Neuron (in vitro differentiated cells): ENCODE measurements at regions not wholly inside any gene's neighbourhood (a gene's known extent, or its start where the extent isn't known, plus 50 kb on each side); places are given as distances from the start of the nearest gene placed in this dataset.

Source experiments
- H2AFZ ChIP-seq: one replicate; pipeline ENCODE4 v1.6.1; 2013; ENCODE audit warnings: low read depth, mild to moderate bottlenecking, inconsistent platforms, low read length, moderate library complexity
- H3K27me3 ChIP-seq: one replicate; pipeline ENCODE4 v1.6.1; 2013; ENCODE audit warnings: low read length; ENCODE audit not compliant: insufficient read depth
- H3K36me3 ChIP-seq: one replicate; pipeline ENCODE4 v1.6.1; 2013; ENCODE audit warnings: low read length; ENCODE audit not compliant: insufficient read depth
- H3K4me1 ChIP-seq: one replicate; pipeline ENCODE4 v1.6.1; 2013; ENCODE audit warnings: low read length; ENCODE audit not compliant: insufficient read depth
- H3K4me3 ChIP-seq: 2 replicates; pipeline ENCODE4 v1.5.1; 2013; ENCODE audit warnings: mild to moderate bottlenecking, low read length, moderate library complexity
- H3K9me3 ChIP-seq: one replicate; pipeline ENCODE4 v1.6.1; 2013; ENCODE audit warnings: low read length

- H3K4me3 ChIP-seq: no peak overlapping the region
- no peaks in the 10 kb centered on the region for H3K27me3 ChIP-seq
- H2AFZ ChIP-seq: no peak overlapping the region
- H3K36me3 ChIP-seq: no peaks in the 10 kb centered on the region
- H3K9me3 ChIP-seq: no peaks in the 10 kb centered on the region
- H3K4me1 ChIP-seq: peaks cover 47% of the 10 kb centered on the region
These were observed 90.8 kb upstream of the PIK3C3 start for GRCh38 chr18:41864216-41864615.

- H3K27me3 ChIP-seq: no peaks in the 10 kb centered on the region
- no peak overlapping the region for H3K4me3 ChIP-seq
- H2AFZ ChIP-seq: no peak overlapping the region
- no peaks in the 10 kb centered on the region for H3K9me3 ChIP-seq
- H3K36me3 ChIP-seq: no peaks in the 10 kb centered on the region
- H3K4me1 ChIP-seq: peaks cover 43% of the 10 kb centered on the region
These were observed 92.1 kb upstream of the PIK3C3 start for GRCh38 chr18:41862921-41863320.

- H3K36me3 ChIP-seq: no peaks in the 10 kb centered on the region
- no peak overlapping the region for H3K4me3 ChIP-seq
- peaks cover 48% of the 10 kb centered on the region for H3K4me1 ChIP-seq
- no peaks in the 10 kb centered on the region for H3K27me3 ChIP-seq
- no peaks in the 10 kb centered on the region for H3K9me3 ChIP-seq
- no peak overlapping the region for H2AFZ ChIP-seq
These were observed 94.0 kb upstream of the PIK3C3 start for GRCh38 chr18:41860987-41861386.

- Histone ChIP-seq H3K36me3 (no peaks in the 10 kb centered on the region), H3K4me3 (no peak overlapping the region), H2AFZ (no peak overlapping the region), H3K27me3 (peaks cover 2% of the 10 kb centered on the region), H3K9me3 (no peaks in the 10 kb centered on the region), H3K4me1 (peaks cover 32% of the 10 kb centered on the region)
These were observed 96.1 kb upstream of the PIK3C3 start for GRCh38 chr18:41858761-41859555.

GRCh38 chr18:41853280-41853679 lies 101.8 kb upstream of the PIK3C3 start:
- Histone ChIP-seq H2AFZ (no peak overlapping the region), H3K4me3 (no peak overlapping the region), H3K36me3 (no peaks in the 10 kb centered on the region), H3K27me3 (peaks cover 2% of the 10 kb centered on the region), H3K9me3 (no peaks in the 10 kb centered on the region), H3K4me1 (peaks cover 26% of the 10 kb centered on the region)

- Histone ChIP-seq H3K4me3 (no peak overlapping the region), H3K27me3 (peaks cover 1% of the 10 kb centered on the region), H3K9me3 (no peaks in the 10 kb centered on the region), H3K4me1 (peaks cover 21% of the 10 kb centered on the region), H3K36me3 (no peaks in the 10 kb centered on the region), H2AFZ (no peak overlapping the region)
These were observed 104.3 kb upstream of the PIK3C3 start for GRCh38 chr18:41850781-41851180.

- H3K4me1 ChIP-seq: peaks cover 21% of the 10 kb centered on the region
- no peaks in the 10 kb centered on the region for H3K27me3 ChIP-seq
- no peak overlapping the region for H3K4me3 ChIP-seq
- H2AFZ ChIP-seq: no peak overlapping the region
- no peaks in the 10 kb centered on the region for H3K36me3 ChIP-seq
- H3K9me3 ChIP-seq: no peaks in the 10 kb centered on the region
These were observed 105.4 kb upstream of the PIK3C3 start for GRCh38 chr18:41849632-41850031.

GRCh38 chr18:41845563-41845962 lies 109.5 kb upstream of the PIK3C3 start:
- no peaks in the 10 kb centered on the region for H3K27me3 ChIP-seq
- H2AFZ ChIP-seq: no peak overlapping the region
- no peaks in the 10 kb centered on the region for H3K9me3 ChIP-seq
- H3K4me3 ChIP-seq: no peak overlapping the region
- peaks cover 6% of the 10 kb centered on the region for H3K4me1 ChIP-seq
- H3K36me3 ChIP-seq: no peaks in the 10 kb centered on the region

GRCh38 chr18:41842886-41843285 lies 112.1 kb upstream of the PIK3C3 start:
- Histone ChIP-seq H3K4me1 (no peaks in the 10 kb centered on the region), H3K27me3 (peaks cover 3% of the 10 kb centered on the region), H2AFZ (no peak overlapping the region), H3K36me3 (no peaks in the 10 kb centered on the region), H3K4me3 (no peak overlapping the region), H3K9me3 (no peaks in the 10 kb centered on the region)

GRCh38 chr18:41829647-41830516 lies 125.2 kb upstream of the PIK3C3 start:
- Histone ChIP-seq H3K27me3 (peaks cover 2% of the 10 kb centered on the region), H3K4me1 (no peaks in the 10 kb centered on the region), H2AFZ (no peak overlapping the region), H3K36me3 (no peaks in the 10 kb centered on the region), H3K4me3 (no peak overlapping the region), H3K9me3 (no peaks in the 10 kb centered on the region)

GRCh38 chr18:41828137-41828536 lies 126.9 kb upstream of the PIK3C3 start:
- H3K36me3 ChIP-seq: no peaks in the 10 kb centered on the region
- H2AFZ ChIP-seq: no peak overlapping the region
- no peak overlapping the region for H3K4me3 ChIP-seq
- H3K9me3 ChIP-seq: no peaks in the 10 kb centered on the region
- peaks cover 2% of the 10 kb centered on the region for H3K27me3 ChIP-seq
- no peaks in the 10 kb centered on the region for H3K4me1 ChIP-seq

GRCh38 chr18:41820784-41821183 lies 134.2 kb upstream of the PIK3C3 start:
- H3K27me3 ChIP-seq: peaks cover 3% of the 10 kb centered on the region
- H3K4me3 ChIP-seq: no peak overlapping the region
- H2AFZ ChIP-seq: no peak overlapping the region
- no peaks in the 10 kb centered on the region for H3K36me3 ChIP-seq
- H3K9me3 ChIP-seq: no peaks in the 10 kb centered on the region
- peaks cover 6% of the 10 kb centered on the region for H3K4me1 ChIP-seq
